GM10266 (cell line): ENCODE measurements at regions not wholly inside any gene's neighbourhood (a gene's known extent, or its start where the extent isn't known, plus 50 kb on each side); places are given as distances from the start of the nearest gene placed in this dataset.

Experiments
- DNase-seq: peaks from one replicate; pipeline ENCODE4 v3.0.0; 2012; ENCODE audit errors: extremely low spot score
- TF ChIP-seq, protein P1 (sequence below): IDR thresholded peaks from 2 replicates; pipeline ENCODE4 v1.5.1; 2012; ENCODE audit warnings: mild to moderate bottlenecking, low read depth; ENCODE audit not compliant: control insufficient read depth, insufficient read depth; ENCODE audit errors: missing control alignments

DNA sequence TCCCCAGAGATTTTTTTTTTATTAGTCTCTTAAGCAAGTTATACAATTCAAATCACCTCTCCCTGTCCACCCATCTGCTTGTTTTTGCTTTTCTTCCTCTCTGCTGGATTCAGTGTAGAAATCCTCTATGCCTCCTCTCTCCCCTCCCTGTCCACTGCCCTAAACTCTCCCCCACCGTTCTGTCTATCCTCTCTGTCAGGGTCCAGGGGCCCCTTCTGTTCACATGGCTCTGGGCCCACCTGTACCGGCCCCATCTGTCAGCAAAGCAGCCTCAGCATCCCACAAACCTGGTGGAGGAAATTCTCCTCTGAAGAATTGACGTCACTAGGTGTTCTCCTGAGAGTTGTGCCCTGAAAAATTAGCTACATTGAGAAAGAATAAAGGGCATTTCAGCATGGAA, 137.6 kb upstream of the CMC1 start:
- DNase-seq, result no peak
- TF ChIP-seq, protein P1, sequence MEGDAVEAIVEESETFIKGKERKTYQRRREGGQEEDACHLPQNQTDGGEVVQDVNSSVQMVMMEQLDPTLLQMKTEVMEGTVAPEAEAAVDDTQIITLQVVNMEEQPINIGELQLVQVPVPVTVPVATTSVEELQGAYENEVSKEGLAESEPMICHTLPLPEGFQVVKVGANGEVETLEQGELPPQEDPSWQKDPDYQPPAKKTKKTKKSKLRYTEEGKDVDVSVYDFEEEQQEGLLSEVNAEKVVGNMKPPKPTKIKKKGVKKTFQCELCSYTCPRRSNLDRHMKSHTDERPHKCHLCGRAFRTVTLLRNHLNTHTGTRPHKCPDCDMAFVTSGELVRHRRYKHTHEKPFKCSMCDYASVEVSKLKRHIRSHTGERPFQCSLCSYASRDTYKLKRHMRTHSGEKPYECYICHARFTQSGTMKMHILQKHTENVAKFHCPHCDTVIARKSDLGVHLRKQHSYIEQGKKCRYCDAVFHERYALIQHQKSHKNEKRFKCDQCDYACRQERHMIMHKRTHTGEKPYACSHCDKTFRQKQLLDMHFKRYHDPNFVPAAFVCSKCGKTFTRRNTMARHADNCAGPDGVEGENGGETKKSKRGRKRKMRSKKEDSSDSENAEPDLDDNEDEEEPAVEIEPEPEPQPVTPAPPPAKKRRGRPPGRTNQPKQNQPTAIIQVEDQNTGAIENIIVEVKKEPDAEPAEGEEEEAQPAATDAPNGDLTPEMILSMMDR, result no peak

- DNase-seq, result no peak
- TF ChIP-seq, protein P1, result no peak
These were observed 136.4 kb upstream of the CMC1 start for GRCh38 chr3:28104896-28105534.

DNA sequence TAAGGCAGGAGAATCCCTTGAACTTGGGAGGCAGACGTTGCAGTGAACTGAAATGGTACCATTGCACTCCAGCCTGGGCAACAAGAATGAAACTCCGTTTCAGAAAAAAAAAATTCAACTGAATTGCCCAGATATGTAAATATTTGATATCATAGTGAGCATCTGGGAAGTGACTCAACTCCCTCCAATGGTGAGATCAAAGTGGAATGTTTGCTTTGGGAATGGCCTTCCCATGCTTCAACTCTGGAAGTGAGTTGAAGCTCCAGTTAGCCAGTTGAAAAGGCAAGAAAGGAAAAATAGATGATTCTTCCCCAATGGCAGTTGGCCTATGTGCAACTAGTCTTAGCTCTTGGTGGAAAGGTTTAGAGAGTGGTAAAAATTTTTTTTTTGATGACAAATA, 131.6 kb upstream of the CMC1 start:
- TF ChIP-seq, protein P1, result no peak
- no peak for DNase-seq

DNA sequence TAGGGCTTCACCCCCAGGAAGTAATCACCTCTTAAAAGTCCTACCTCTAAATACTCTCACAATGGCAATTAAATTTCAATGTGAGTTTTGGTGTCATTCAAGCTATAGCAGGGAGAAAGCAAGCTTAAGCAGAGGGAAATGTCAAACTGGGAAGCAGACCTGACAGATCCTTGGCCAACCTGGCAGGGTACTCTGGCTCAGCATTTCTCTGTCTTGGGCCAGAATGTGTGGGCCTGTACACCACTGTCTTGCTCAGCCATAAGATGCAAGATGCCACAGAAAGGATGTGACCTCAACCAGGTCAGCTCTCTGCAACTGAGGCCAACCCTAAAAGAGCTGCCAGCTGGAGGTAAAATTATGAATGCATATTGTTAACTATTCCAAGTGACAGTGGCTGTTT, 130.6 kb upstream of the CMC1 start:
- DNase-seq, result no peak
- TF ChIP-seq, protein P1, result no peak

DNA sequence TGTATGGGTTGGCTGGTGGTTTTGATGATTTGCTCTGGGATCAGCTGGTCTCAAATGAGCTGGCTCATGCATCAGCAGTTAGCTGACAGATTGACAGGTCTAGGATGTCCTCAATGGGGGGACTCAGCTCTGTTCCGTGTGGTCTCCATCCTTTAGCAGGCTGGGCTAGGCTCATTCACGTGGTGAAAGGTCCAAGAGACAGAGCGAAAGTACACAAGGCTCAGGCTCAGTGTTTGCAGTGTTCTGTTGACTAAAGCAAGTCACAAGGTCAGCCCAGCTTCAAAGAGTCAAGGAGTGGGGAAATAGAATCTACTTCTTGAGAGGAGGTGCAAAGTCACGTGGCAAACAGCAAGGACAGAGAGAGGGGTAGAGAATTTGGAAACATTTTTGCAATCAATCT, 126.5 kb upstream of the CMC1 start:
- TF ChIP-seq, protein P1, result no peak
- no peak for DNase-seq

DNA sequence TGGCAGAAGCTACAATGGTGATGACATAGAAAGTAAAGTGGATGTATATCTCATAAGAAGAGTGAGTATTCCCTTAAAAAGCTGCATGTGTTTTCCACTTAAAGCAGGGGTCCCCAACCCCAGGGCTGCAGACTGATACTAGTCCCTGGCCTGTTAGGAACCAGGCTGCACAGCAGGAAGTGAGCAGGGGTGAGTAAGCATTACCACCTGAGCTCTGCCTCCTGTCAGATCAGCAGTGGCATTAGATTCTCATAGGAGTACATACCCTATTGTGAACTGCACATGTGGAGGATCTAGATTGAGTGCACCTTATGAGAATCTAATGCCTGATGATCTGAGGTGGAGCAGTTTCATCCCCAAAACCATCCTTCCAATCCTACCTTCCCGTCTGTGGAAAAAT, 126.1 kb upstream of the CMC1 start:
- DNase-seq, result no peak
- TF ChIP-seq, protein P1, result no peak

- DNase-seq, result no peak
- TF ChIP-seq, protein P1, result no peak
These were observed 123.8 kb upstream of the CMC1 start for GRCh38 chr3:28117598-28117997.
